Right lobe of liver (tissue), 6 donors: ENCODE measurements at regions not wholly inside any gene's neighbourhood (a gene's known extent, or its start where the extent isn't known, plus 50 kb on each side); places are given as distances from the start of the nearest gene placed in this dataset.

ENCODE experiments used
- ATAC-seq, 4 donors: fragments of 200-7000 bp; cut with Tn5 transposase; one replicate each; pipeline ENCODE4 v1.9.1; 2020; ENCODE audit warnings: mild to moderate bottlenecking in 4 of 4, moderate library complexity in 4 of 4
- DNase-seq, 3 donors: peaks; one replicate each; pipeline ENCODE4 v3.0.0-alpha.2; 2020
- H3K27ac ChIP-seq, 3 donors: fragments of 200-600 bp; one replicate each; pipeline ENCODE4 v1.8.0; 2022
- H3K27me3 ChIP-seq, 2 donors: fragments of 200-600 bp; one replicate each; pipeline ENCODE4 v1.8.0; 2022
- H3K36me3 ChIP-seq, 4 donors: fragments of 200-600 bp; sonication (generic) in 1 of 4; one replicate each; pipeline versions ENCODE4 v1.5.1 to v1.8.0; 2017 to 2022; ENCODE audit warnings: control low read depth in 1 of 4
- H3K4me1 ChIP-seq, 4 donors: fragments of 200-600 bp; sonication (generic) in 1 of 4; one replicate each; pipeline versions ENCODE4 v1.5.1 to v1.8.0; 2017 to 2022; ENCODE audit warnings: control low read depth in 1 of 4
- H3K4me3 ChIP-seq, 3 donors: fragments of 200-600 bp; one replicate each; pipeline ENCODE4 v1.8.0; 2022
- H3K9me3 ChIP-seq, 4 donors: fragments of 200-600 bp; sonication (generic) in 1 of 4; one replicate each; pipeline versions ENCODE4 v1.5.1 to v1.8.0; 2017 to 2022; ENCODE audit warnings: control low read depth in 1 of 4
- POLR2A ChIP-seq: fragments of 450-650 bp; IDR thresholded peaks from one replicate; pipeline ENCODE4 v1.6.1; 2017; ENCODE audit warnings: antibody characterized with exemption, mild to moderate bottlenecking
- WGBS: methylation state at CpG from one replicate; pipeline ENCODE4 v1.1.6; 2018; ENCODE audit warnings: low coverage, low lambda C conversion rate; ENCODE audit not compliant: insufficient coverage; ENCODE audit errors: missing lambda C conversion rate; 5-methylcytosine and 5-hydroxymethylcytosine counted together
- intact Hi-C, 2 donors: fragments of 100-400 bp; cut with DNase I; formaldehyde crosslinking; loops; one replicate each; pipeline versions ENCODE4 v1.11.2 to v1.14.1; 2022
- TF ChIP-seq, protein P1 (sequence below), 4 donors: fragments of 200-600 bp in 3 of 4; fragments of 450-650 bp in 1 of 4; IDR thresholded peaks; one replicate each; pipeline versions ENCODE4 v1.5.1 to v1.8.0; 2016 to 2022; ENCODE audit warnings: antibody characterized with exemption in 4 of 4, mild to moderate bottlenecking in 2 of 4
- donor health status: DM: no; HTN: yes; CAD: no.
- donor health status: DM: no; HTN: no; CAD: no.
- donor health status: DM: no; HTN: no; CAD: no.
- donor health status: DM: no; HTN: yes; CAD: no.
- donor health status: DM: no; HTN: yes; CAD: no.

DNA sequence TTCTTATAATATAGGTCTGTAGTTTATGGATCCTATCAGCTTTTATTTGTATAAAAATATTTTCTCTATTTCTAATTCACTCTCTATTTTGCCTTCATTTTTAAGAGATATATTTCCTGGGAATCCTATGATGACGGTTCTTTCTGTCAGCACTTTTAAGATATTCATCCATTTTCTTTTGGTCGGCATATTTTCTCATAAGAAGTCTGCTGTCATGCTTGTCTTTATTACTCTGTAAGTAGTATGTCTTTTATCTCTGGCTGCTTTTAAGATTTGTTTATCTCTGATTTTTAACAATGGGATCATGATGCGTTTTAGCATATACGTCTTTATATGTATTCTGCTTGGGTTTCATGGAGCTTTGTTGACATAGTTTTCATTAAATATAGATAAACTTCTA, 175.5 kb downstream of the SNX19 start:
- no peak overlapping the region for H3K27ac ChIP-seq
- 65% methylated on average over 4 of the region's 4 CpGs for WGBS

DNA sequence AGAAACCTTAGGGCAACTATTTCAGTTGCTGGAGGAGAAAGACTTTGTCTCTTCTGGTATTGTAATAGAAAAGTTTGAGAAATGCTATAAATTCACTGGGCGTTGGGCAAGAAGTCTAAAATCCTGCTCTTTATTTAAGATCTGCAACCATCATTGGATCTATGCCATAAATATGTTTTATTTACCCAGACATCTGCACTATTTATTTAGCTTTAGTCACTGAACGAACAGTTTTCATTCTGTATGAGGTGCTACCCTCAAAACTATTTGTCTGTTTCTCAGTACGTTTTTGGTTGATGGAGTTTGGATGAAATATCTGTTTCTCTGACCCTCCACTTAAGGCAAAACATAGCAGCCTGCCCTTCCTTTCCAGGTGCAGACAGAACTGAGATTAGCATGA, 171.5 kb downstream of the SNX19 start:
- no peaks in the 10 kb centered on the region for H3K27me3 ChIP-seq
- ATAC-seq = no peak
- intact Hi-C loops = no loop called here

More for the DNA sequence above, 175.5 kb downstream of the SNX19 start:
- no peaks in the 10 kb centered on the region for H3K9me3 ChIP-seq
- intact Hi-C loops = no loop called here
- no peaks in the 10 kb centered on the region for H3K27me3 ChIP-seq
- ATAC-seq (no peak), DNase-seq (no peak)
- no peak overlapping the region for H3K4me3 ChIP-seq
- no peaks in the 10 kb centered on the region for H3K4me1 ChIP-seq
- no peak for TF ChIP-seq POLR2A
- TF ChIP-seq, protein P1, sequence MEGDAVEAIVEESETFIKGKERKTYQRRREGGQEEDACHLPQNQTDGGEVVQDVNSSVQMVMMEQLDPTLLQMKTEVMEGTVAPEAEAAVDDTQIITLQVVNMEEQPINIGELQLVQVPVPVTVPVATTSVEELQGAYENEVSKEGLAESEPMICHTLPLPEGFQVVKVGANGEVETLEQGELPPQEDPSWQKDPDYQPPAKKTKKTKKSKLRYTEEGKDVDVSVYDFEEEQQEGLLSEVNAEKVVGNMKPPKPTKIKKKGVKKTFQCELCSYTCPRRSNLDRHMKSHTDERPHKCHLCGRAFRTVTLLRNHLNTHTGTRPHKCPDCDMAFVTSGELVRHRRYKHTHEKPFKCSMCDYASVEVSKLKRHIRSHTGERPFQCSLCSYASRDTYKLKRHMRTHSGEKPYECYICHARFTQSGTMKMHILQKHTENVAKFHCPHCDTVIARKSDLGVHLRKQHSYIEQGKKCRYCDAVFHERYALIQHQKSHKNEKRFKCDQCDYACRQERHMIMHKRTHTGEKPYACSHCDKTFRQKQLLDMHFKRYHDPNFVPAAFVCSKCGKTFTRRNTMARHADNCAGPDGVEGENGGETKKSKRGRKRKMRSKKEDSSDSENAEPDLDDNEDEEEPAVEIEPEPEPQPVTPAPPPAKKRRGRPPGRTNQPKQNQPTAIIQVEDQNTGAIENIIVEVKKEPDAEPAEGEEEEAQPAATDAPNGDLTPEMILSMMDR (IDR thresholded peaks at IDR 0.05) = no peak
- H3K36me3 ChIP-seq = no peaks in the 10 kb centered on the region

DNA sequence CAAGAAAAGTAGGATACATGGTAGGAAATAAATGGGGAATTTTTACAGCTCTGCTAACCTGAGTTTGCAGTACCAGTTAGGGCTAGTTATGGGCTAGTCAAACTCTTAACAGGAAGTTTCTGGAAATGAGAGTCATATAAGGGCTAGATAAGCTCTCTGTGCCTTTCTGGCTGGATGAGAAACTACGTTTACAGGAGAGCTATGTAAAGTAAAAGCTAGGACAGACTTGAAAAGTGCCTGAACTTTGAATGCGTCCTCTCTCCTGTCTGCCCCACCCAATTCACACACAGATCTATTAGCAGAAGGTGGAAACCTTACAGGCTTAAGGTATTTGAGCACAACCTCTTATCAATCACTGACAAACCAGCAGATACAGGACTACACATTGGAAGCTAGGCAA, 167.1 kb downstream of the SNX19 start:
- Histone ChIP-seq H3K4me1 (no peaks in the 10 kb centered on the region), H3K9me3 (no peaks in the 10 kb centered on the region), H3K4me3 (no peak overlapping the region), H3K27ac (no peak overlapping the region), H3K27me3 (no peaks in the 10 kb centered on the region), H3K36me3 (no peaks in the 10 kb centered on the region)
- 19% methylated on average over 2 of the region's 2 CpGs for WGBS
- intact Hi-C loops = no loop called here
- ATAC-seq (no peak), DNase-seq (no peak)
- TF ChIP-seq POLR2A = no peak
- TF ChIP-seq, protein P1 (IDR thresholded peaks at IDR 0.05) = no peak

More for the DNA sequence above, 171.5 kb downstream of the SNX19 start:
- WGBS = 28% methylated on average over 3 of the region's 3 CpGs
- TF ChIP-seq, protein P1 (IDR thresholded peaks at IDR 0.05) = no peak
- no peak for TF ChIP-seq POLR2A
- no peaks in the 10 kb centered on the region for H3K4me1 ChIP-seq
- no peak overlapping the region for H3K27ac ChIP-seq
- no peaks in the 10 kb centered on the region for H3K9me3 ChIP-seq
- no peaks in the 10 kb centered on the region for H3K36me3 ChIP-seq
- H3K4me3 ChIP-seq = no peak overlapping the region
- no peak for DNase-seq

DNA sequence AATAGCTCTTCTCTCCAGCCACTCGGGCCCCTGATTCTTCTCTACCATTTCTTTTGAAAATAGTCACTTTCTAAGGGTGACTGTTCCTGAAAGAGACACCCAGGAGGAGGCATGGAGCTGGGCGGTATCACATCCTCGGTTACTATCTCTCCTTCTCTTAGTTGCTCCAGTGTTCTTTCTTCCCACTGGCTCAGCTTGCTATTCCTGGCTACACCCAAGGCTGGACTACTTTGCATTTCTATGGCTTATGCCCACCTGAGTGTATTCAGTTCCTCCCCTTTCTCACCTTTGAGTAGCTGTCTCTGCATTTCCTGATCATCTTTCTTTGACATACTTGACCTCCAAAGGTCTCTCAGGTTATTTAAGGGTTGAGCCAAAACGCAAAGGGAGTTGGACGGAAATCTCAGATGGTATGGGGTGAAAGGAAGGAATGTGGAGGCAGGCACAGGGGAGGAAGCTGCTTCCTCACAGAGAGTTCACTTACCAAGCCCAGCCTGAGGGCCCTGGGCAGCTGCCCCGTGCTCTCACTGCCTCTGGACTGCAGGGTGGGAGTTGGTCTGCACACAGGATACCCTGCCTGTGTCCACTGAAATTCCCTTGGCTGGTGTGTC, 155.7 kb downstream of the SNX19 start:
- Histone ChIP-seq H3K36me3 (no peaks in the 10 kb centered on the region), H3K27me3 (no peaks in the 10 kb centered on the region), H3K4me1 (no peaks in the 10 kb centered on the region), H3K27ac (no peak overlapping the region), H3K9me3 (no peaks in the 10 kb centered on the region), H3K4me3 (no peak overlapping the region)
- TF ChIP-seq, protein P1 (IDR thresholded peaks at IDR 0.05) = no peak
- TF ChIP-seq POLR2A = no peak
- WGBS = 33% methylated on average over 6 of the region's 6 CpGs
- DNase-seq (no peak), ATAC-seq (no peak)
- intact Hi-C loops = no loop called here
